ENCODE measurements at regions not wholly inside any gene's neighbourhood (a gene's known extent, or its start where the extent isn't known, plus 50 kb on each side); places are given as distances from the start of the nearest gene placed in this dataset.

DNA sequence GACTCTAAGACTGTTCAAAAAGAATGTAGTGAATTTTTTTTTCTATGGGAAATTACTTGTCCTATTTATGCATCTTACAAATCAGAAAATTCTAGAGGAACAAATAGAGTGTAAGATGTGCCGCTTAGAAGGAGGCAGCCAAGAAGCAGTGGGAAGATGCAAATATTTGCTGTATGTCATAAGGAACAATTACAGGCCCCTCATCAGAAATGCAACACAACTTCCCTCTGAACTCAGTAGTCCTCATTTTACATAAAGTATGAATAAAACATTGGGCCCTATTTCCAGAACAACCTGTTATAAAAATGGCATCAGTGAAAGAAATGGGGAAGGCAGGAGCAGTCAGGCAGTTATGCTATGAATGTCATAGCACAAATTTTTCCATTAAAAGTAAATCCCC lies 50.7 kb upstream of the SCG2 start:
- H3K4me1 ChIP-seq, result no peaks in the 10 kb centered on the region
- TF ChIP-seq, protein P1, sequence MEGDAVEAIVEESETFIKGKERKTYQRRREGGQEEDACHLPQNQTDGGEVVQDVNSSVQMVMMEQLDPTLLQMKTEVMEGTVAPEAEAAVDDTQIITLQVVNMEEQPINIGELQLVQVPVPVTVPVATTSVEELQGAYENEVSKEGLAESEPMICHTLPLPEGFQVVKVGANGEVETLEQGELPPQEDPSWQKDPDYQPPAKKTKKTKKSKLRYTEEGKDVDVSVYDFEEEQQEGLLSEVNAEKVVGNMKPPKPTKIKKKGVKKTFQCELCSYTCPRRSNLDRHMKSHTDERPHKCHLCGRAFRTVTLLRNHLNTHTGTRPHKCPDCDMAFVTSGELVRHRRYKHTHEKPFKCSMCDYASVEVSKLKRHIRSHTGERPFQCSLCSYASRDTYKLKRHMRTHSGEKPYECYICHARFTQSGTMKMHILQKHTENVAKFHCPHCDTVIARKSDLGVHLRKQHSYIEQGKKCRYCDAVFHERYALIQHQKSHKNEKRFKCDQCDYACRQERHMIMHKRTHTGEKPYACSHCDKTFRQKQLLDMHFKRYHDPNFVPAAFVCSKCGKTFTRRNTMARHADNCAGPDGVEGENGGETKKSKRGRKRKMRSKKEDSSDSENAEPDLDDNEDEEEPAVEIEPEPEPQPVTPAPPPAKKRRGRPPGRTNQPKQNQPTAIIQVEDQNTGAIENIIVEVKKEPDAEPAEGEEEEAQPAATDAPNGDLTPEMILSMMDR (IDR thresholded peaks at IDR 0.05), result no peak
- ATAC-seq (no peak), DNase-seq (no peak)
- H3K4me3 ChIP-seq, result no peak overlapping the region
- no peaks in the 10 kb centered on the region for H3K9me3 ChIP-seq
- H3K36me3 ChIP-seq (ENCODE audit: insufficient read depth in 1 of 2, low read depth in 1 of 2), result no peaks in the 10 kb centered on the region
- H3K27ac ChIP-seq, result no peak overlapping the region
- WGBS, 3 donors, result 92 to 97% (median 93%) methylated on average over 1 of the region's 1 CpG
- H3K27me3 ChIP-seq (ENCODE audit: insufficient read depth in 3 of 3, low read length in 2 of 3), result no peaks in the 10 kb centered on the region
- intact Hi-C loops (cut with DNase I), result no loop called here

DNA sequence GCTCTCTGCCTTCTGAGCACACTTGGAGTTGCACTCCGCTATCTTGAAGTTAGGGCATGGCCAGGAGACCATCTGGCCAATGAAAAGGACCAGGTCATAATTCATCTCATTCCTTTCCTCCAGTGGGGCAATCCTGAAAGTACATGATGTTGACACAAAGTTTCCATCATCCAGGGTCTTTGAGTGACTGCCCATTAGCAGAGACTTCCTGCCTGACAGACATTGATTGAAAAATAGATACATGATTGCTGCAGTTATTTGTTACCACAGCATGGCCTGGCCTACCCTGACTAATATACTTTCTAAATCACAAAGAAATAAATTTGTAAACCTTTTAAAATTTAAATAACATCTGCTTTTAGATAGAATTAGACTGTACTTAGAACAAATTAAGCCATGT lies 50.0 kb upstream of the SCG2 start:
- TF ChIP-seq, protein P1 (IDR thresholded peaks at IDR 0.05), result no peak
- intact Hi-C loops (cut with DNase I), result no loop called here
- DNase-seq, result no peak
- Histone ChIP-seq H3K4me1 (no peaks in the 10 kb centered on the region), H3K36me3 (ENCODE audit: insufficient read depth in 1 of 2, low read depth in 1 of 2) (no peaks in the 10 kb centered on the region), H3K9me3 (no peaks in the 10 kb centered on the region), H3K27ac (no peak overlapping the region), H3K27me3 (ENCODE audit: insufficient read depth in 3 of 3, low read length in 2 of 3) (no peaks in the 10 kb centered on the region), H3K4me3 (no peak overlapping the region)
- ATAC-seq, result no peak
- WGBS, 3 donors, result 85 to 92% (median 92%) methylated on average over 1 of the region's 1 CpG

All from psoas muscle (tissue), 7 donors.